Parathyroid adenoma (tissue), 2 donors: ENCODE measurements at regions not wholly inside any gene's neighbourhood (a gene's known extent, or its start where the extent isn't known, plus 50 kb on each side); places are given as distances from the start of the nearest gene placed in this dataset.

Experiments used
- H2AFZ ChIP-seq: fragments of 300-600 bp; sonication (generic); one replicate; pipeline ENCODE4 v1.7.0; 2017; ENCODE audit warnings: antibody characterized with exemption, mild to moderate bottlenecking
- H3K27ac ChIP-seq: fragments of 300-600 bp; sonication (generic); one replicate; pipeline ENCODE4 v1.7.0; 2017
- H3K27me3 ChIP-seq: fragments of 300-600 bp; sonication (generic); one replicate; pipeline ENCODE4 v1.7.0; 2017; ENCODE audit warnings: low read length; ENCODE audit not compliant: control insufficient read depth, insufficient read depth
- H3K36me3 ChIP-seq: fragments of 300-600 bp; sonication (generic); one replicate; pipeline ENCODE4 v1.7.0; 2017; ENCODE audit warnings: low read length; ENCODE audit not compliant: control insufficient read depth, insufficient read depth
- H3K4me1 ChIP-seq: fragments of 300-600 bp; sonication (generic); one replicate; pipeline ENCODE4 v1.7.0; 2017; ENCODE audit warnings: control low read depth
- H3K4me2 ChIP-seq: fragments of 300-600 bp; sonication (generic); one replicate; pipeline ENCODE4 v1.7.0; 2017; ENCODE audit warnings: low read length
- H3K4me3 ChIP-seq: fragments of 300-600 bp; sonication (generic); one replicate; pipeline ENCODE4 v1.7.0; 2017; ENCODE audit warnings: low read depth, low read length
- H3K79me2 ChIP-seq: fragments of 300-600 bp; sonication (generic); one replicate; pipeline ENCODE4 v1.7.0; 2017; ENCODE audit warnings: control low read depth
- H3K9ac ChIP-seq: fragments of 300-600 bp; sonication (generic); one replicate; pipeline ENCODE4 v1.7.0; 2017; ENCODE audit warnings: mild to moderate bottlenecking
- H3K9me3 ChIP-seq: fragments of 300-600 bp; sonication (generic); one replicate; pipeline ENCODE4 v1.7.0; 2017; ENCODE audit warnings: low read length; ENCODE audit not compliant: control insufficient read depth
- TF ChIP-seq, protein P1 (sequence below): fragments of 300-600 bp; sonication (generic); IDR thresholded peaks from one replicate; pipeline ENCODE4 v1.7.0; 2017; ENCODE audit warnings: antibody characterized with exemption, mild to moderate bottlenecking
- donor health status: primary hyperparathyroidism.

DNA sequence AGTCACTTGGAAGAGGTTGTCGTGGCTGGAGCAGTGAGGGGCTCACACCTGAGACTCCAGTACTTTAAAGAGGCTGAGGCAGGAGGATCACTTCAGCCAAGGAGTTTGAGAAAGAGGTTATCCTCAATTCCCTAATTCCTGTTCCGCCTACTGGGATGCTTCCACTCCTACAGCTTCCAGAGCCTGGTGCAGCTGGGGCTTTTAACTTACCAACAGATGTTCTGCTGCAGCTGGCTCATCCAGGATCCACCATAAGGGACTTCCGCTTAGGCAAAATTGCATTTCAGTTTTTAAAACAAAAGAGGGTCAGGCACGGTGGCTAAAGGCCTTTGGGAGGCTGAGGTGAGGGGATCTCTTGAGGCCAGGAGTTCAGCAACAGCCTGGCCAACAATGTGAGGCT lies 59.1 kb upstream of the CDYL start:
- H3K27ac ChIP-seq = no peak overlapping the region
- no peaks in the 10 kb centered on the region for H3K79me2 ChIP-seq
- no peaks in the 10 kb centered on the region for H3K9me3 ChIP-seq
- H3K4me1 ChIP-seq = no peaks in the 10 kb centered on the region
- no peak overlapping the region for H3K4me2 ChIP-seq
- H3K27me3 ChIP-seq = no peaks in the 10 kb centered on the region
- no peaks in the 10 kb centered on the region for H3K36me3 ChIP-seq
- H3K4me3 ChIP-seq = no peak overlapping the region
- TF ChIP-seq, protein P1, sequence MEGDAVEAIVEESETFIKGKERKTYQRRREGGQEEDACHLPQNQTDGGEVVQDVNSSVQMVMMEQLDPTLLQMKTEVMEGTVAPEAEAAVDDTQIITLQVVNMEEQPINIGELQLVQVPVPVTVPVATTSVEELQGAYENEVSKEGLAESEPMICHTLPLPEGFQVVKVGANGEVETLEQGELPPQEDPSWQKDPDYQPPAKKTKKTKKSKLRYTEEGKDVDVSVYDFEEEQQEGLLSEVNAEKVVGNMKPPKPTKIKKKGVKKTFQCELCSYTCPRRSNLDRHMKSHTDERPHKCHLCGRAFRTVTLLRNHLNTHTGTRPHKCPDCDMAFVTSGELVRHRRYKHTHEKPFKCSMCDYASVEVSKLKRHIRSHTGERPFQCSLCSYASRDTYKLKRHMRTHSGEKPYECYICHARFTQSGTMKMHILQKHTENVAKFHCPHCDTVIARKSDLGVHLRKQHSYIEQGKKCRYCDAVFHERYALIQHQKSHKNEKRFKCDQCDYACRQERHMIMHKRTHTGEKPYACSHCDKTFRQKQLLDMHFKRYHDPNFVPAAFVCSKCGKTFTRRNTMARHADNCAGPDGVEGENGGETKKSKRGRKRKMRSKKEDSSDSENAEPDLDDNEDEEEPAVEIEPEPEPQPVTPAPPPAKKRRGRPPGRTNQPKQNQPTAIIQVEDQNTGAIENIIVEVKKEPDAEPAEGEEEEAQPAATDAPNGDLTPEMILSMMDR = no peak
- no peak overlapping the region for H2AFZ ChIP-seq
- H3K9ac ChIP-seq = no peak overlapping the region

DNA sequence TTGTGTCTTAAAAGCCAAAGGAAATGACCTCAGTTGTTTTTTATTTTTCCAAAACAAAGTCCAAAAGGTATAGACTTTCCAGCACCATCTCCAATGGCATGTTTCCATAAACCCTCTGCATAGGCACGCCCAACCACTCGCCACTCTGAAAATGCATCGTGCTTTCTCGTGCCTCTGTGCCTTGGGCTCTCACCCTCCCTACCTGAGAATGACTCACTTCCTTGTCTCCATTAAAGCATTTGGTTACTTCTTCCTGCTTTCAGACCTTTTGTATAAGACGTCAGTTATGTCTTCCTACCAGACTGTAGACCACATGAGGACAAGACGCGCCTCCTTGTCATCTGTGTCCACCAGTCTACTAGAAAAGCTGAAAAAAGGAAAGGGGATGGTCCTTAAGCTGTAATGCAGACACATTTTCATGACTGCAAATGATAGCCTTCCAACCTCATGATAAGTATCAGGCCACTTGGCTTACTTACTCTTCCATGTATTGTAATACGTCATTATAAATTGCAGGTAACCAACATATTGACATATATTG lies 61.2 kb upstream of the CDYL start:
- no peak overlapping the region for H3K4me3 ChIP-seq
- H3K79me2 ChIP-seq = no peaks in the 10 kb centered on the region
- H3K9ac ChIP-seq = no peak overlapping the region
- TF ChIP-seq, protein P1 = no peak
- H3K27ac ChIP-seq = no peak overlapping the region
- no peaks in the 10 kb centered on the region for H3K9me3 ChIP-seq
- H3K27me3 ChIP-seq = no peaks in the 10 kb centered on the region
- H3K36me3 ChIP-seq = no peaks in the 10 kb centered on the region
- no peak overlapping the region for H3K4me2 ChIP-seq
- H3K4me1 ChIP-seq = no peaks in the 10 kb centered on the region
- no peak overlapping the region for H2AFZ ChIP-seq

DNA sequence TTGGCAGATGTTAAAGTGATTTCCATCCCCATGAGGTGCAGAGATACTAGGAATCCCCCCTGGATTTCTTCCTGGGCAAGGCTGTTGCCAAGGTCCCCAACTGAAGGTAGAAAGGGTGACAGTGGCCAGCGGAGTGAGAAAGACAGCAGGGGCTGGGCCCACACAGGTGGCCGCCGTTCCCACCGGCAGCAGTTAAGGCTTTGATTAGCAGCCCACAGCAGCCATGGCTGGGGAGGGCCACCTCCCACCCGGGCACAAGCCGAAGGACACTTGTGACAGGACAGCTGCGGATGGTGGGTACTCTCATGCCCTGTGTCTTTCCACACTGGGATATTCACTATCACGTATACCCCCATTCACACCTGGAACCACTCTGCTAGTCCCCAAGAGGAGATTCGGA lies 63.9 kb upstream of the CDYL start:
- no peaks in the 10 kb centered on the region for H3K79me2 ChIP-seq
- H3K36me3 ChIP-seq = no peaks in the 10 kb centered on the region
- no peaks in the 10 kb centered on the region for H3K27me3 ChIP-seq
- H3K27ac ChIP-seq = no peak overlapping the region
- TF ChIP-seq, protein P1 = no peak
- no peak overlapping the region for H3K9ac ChIP-seq
- no peaks in the 10 kb centered on the region for H3K4me1 ChIP-seq
- H2AFZ ChIP-seq = no peak overlapping the region
- no peak overlapping the region for H3K4me2 ChIP-seq
- no peaks in the 10 kb centered on the region for H3K9me3 ChIP-seq
- H3K4me3 ChIP-seq = no peak overlapping the region

DNA sequence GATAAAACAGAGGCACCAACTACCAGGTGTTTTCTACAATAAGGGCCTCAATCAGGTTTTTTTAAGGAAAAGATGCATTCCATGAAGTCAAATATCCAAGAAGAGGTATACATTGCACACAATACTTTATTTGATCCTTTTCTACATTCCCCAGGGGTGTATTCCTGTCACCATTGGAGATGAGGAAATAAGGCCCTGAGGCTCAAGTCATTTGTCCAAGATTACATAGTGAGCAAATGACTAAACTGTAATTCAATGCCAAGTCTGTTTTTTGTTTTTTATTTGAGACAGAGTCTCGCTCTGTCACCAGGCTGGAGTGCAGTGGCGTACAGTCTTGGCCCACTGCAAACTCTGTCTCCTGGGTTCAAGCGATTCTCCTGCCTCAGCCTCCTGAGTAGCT lies 69.2 kb upstream of the CDYL start:
- Histone ChIP-seq H3K27ac (no peak overlapping the region), H3K9ac (no peak overlapping the region), H3K4me2 (no peak overlapping the region), H3K36me3 (no peaks in the 10 kb centered on the region), H3K4me1 (no peaks in the 10 kb centered on the region), H3K79me2 (no peaks in the 10 kb centered on the region), H3K4me3 (no peak overlapping the region), H3K9me3 (no peaks in the 10 kb centered on the region), H2AFZ (no peak overlapping the region), H3K27me3 (no peaks in the 10 kb centered on the region)
- TF ChIP-seq, protein P1 = no peak

DNA sequence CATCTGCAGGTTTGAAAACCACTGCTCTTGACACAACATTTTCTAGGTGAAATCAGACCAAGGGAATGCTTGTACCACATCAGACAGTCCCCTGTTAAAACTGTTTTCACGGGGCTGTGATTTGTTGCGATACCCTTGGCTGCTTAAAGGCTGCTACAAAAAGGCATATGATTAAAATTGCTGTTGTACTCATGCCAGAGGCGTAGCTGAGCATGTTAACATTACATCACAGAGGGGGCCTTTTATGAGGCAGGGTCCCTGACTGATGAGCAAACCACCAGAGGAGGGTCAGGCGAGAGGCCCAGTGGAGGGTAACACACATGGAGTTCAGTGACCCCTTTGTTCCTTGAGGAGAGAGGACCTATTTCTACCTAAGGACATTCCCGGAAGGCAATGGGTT lies 70.4 kb upstream of the CDYL start:
- H3K36me3 ChIP-seq = no peaks in the 10 kb centered on the region
- H3K79me2 ChIP-seq = no peaks in the 10 kb centered on the region
- H3K27ac ChIP-seq = no peak overlapping the region
- H3K4me3 ChIP-seq = no peak overlapping the region
- no peaks in the 10 kb centered on the region for H3K4me1 ChIP-seq
- no peaks in the 10 kb centered on the region for H3K9me3 ChIP-seq
- H3K4me2 ChIP-seq = no peak overlapping the region
- TF ChIP-seq, protein P1 = no peak
- no peak overlapping the region for H3K9ac ChIP-seq
- H2AFZ ChIP-seq = no peak overlapping the region
- H3K27me3 ChIP-seq = no peaks in the 10 kb centered on the region
